Fibroblast of gingiva (primary cell): ENCODE measurements at regions not wholly inside any gene's neighbourhood (a gene's known extent, or its start where the extent isn't known, plus 50 kb on each side); places are given as distances from the start of the nearest gene placed in this dataset.
"Not testable (repeated sequence)": the region's sequence is repeated elsewhere in the genome, so short reads cannot be mapped to it uniquely, and the experiment has no call there.

Experiments used
- DNase-seq: peaks from one replicate; pipeline ENCODE4 v3.0.0-alpha.2; 2011; ENCODE audit warnings: low read depth

GRCh38 chr1:208944981-208945451 is 638.5 kb upstream of the CAMK1G start:
- no peak for DNase-seq

GRCh38 chr1:208950206-208950605 is 633.3 kb upstream of the CAMK1G start:
- no peak for DNase-seq

- no peak for DNase-seq
These were observed 632.4 kb upstream of the CAMK1G start for GRCh38 chr1:208951026-208951525.

- no peak for DNase-seq
These were observed 631.6 kb upstream of the CAMK1G start for GRCh38 chr1:208951908-208952307.

GRCh38 chr1:208962867-208963266 is 620.6 kb upstream of the CAMK1G start:
- no peak for DNase-seq

- DNase-seq = no peak
These were observed 618.2 kb upstream of the CAMK1G start for GRCh38 chr1:208965351-208965750.

- DNase-seq = no peak
These were observed 616.2 kb upstream of the CAMK1G start for GRCh38 chr1:208967334-208967733.

GRCh38 chr1:208974717-208975116 is 608.8 kb upstream of the CAMK1G start:
- DNase-seq = no peak

GRCh38 chr1:208975456-208975855 is 608.1 kb upstream of the CAMK1G start:
- no peak for DNase-seq

- no peak for DNase-seq
These were observed 606.5 kb upstream of the CAMK1G start for GRCh38 chr1:208977012-208977411.

- DNase-seq = no peak
These were observed 605.8 kb upstream of the CAMK1G start for GRCh38 chr1:208977638-208978256.

GRCh38 chr1:208979776-208980175 is 603.7 kb upstream of the CAMK1G start:
- DNase-seq = no peak

GRCh38 chr1:208980605-208981004 is 602.9 kb upstream of the CAMK1G start:
- no peak for DNase-seq

- no peak for DNase-seq
These were observed 598.3 kb upstream of the CAMK1G start for GRCh38 chr1:208985231-208985630.

GRCh38 chr1:208988811-208989222 is 594.7 kb upstream of the CAMK1G start:
- DNase-seq = peak; percentile 44

- no peak for DNase-seq
These were observed 593.1 kb upstream of the CAMK1G start for GRCh38 chr1:208990456-208990855.

- DNase-seq = not testable (repeated sequence)
These were observed 586.5 kb upstream of the CAMK1G start for GRCh38 chr1:208997053-208997452.

GRCh38 chr1:208997726-208998312 is 585.7 kb upstream of the CAMK1G start:
- DNase-seq = no peak

GRCh38 chr1:209008586-209008985 is 574.9 kb upstream of the CAMK1G start:
- no peak for DNase-seq

- DNase-seq = no peak
These were observed 572.9 kb upstream of the CAMK1G start for GRCh38 chr1:209010475-209011230.

- no peak for DNase-seq
These were observed 570.9 kb upstream of the CAMK1G start for GRCh38 chr1:209012443-209013196.

- DNase-seq = no peak
These were observed 568.4 kb upstream of the CAMK1G start for GRCh38 chr1:209015092-209015491.
